ENCODE measurements at regions not wholly inside any gene's neighbourhood (a gene's known extent, or its start where the extent isn't known, plus 50 kb on each side); places are given as distances from the start of the nearest gene placed in this dataset.
"Not testable (repeated sequence)": the region's sequence is repeated elsewhere in the genome, so short reads cannot be mapped to it uniquely, and the experiment has no call there.

DNA sequence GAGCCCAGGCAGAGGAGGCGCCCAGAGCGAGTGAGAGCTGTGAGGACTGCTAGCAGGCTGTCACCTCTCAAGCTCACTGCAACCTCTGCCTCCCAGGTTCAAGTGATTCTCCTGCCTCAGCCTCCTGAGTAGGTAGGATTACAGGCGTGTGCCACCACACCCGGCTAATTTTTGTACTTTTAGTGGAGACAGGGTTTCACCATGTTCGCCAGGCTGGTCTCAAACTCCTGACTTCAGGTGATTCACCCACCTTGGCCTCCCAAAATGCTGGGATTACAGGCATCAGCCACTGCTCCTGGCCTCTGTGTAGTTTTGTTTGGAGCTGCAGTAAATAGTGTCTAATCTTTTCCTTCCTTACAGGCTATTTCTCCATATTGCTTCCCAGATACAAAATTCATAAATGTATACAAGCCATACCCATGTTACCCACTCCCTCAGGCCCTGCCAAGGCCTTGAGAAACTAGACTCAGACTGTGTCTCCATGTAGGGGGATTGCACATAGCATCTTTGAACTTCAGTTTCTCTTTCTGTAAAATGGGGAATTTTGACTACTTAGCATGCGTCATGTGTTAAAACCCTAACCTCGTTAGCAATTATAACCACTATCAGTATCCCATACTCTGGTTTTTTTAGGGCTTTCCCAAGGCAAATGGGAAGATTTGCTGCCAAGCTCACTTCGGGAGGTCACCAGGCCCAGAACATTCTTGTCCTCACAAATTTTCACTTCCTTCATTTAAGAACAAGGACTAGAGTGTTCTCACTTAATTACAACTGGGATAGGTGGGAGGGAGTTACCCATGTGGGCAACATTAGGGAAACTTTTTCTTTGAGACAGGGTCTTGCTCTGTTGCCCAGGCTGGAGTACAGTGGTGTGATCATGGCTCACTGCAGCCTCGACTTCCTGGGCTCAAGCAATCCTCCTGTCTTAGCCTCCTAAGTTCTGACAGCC lies 67.3 kb upstream of the DDR1 start:
- Mint-ChIP-seq H3K27me3 (no peaks in the 10 kb centered on the region), H3K36me3 (peaks cover 10% of the 10 kb centered on the region), H3K27ac (peak overlapping the region; percentile 87 to 92), H3K9me3 (no peaks in the 10 kb centered on the region), H3K4me1 (ENCODE audit: low read depth in 2 of 2) (peaks cover 70 to 72% of the 10 kb centered on the region in 2 donors), H3K4me3 (peak overlapping the region; percentile 69)
- peak; percentile 69 for DNase-seq (ENCODE audit: low spot score)
- peak; percentile 84 to 91 for ATAC-seq

DNA sequence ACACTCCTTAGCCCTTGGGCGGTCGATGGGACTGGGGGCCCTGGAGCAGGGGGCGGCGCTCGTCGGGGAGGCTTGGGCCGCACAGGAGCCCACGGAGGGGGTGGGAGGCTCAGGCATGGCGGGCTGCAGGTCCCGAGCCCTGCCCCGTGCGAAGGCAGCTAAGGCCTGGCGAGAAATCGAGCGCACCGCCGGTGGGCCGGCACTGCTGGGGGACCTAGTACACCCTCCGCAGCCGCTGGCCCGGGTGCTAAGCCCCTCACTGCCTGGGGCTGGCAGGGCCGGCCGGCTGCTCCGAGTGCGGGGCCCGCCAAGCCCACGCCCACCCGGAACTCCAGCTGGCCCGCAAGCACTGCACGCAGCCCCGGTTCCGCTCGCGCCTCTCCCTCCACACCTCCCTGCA lies 68.0 kb upstream of the DDR1 start:
- H3K27me3 Mint-ChIP-seq; H3K27ac Mint-ChIP-seq; ATAC-seq; H3K9me3 Mint-ChIP-seq; DNase-seq (ENCODE audit: low spot score); H3K4me3 Mint-ChIP-seq; H3K36me3 Mint-ChIP-seq: not testable (repeated sequence)
- peaks cover 65 to 66% of the 10 kb centered on the region in 2 donors for H3K4me1 Mint-ChIP-seq (ENCODE audit: low read depth in 2 of 2)

DNA sequence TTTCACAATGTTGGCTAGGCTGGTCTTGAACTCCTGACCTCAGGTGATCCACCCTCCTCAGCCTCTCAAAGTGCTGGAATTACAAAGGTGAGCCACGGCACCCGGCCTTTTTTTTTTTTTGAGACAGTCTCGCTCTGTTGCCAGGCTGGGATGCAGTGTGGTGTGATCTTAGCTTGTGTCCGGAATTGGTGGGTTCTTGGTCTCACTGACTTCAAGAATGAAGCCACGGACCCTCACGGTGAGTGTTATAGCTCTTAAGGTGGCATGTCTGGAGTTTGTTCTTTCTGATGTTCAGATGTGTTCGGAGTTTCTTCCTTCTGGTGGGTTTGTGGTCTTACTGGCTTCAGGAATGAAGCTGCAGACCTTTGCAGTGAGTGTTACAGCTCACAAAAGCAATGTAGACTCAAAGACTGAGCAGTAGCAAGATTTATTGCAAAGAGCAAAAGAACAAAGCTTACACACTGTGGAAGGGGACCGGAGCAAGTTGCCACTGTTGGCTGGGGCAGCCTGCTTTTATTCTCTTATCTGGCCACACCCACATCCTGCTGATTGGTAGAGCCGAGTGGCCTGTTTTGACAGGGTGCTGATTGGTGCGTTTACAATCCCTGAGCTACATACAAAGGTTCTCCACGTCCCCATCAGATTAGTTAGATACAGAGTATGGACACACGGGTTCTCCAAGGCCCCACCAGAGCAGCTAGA lies 69.1 kb upstream of the DDR1 start:
- H3K4me1 Mint-ChIP-seq (ENCODE audit: low read depth in 2 of 2) = peaks cover 68 to 73% of the 10 kb centered on the region in 2 donors
- not testable (repeated sequence) for H3K9me3 Mint-ChIP-seq; ATAC-seq; DNase-seq (ENCODE audit: low spot score); H3K36me3 Mint-ChIP-seq; H3K27me3 Mint-ChIP-seq
- H3K27ac Mint-ChIP-seq = peak overlapping the region; percentile 68 to 89
- H3K4me3 Mint-ChIP-seq = peak overlapping the region; percentile 66

DNA sequence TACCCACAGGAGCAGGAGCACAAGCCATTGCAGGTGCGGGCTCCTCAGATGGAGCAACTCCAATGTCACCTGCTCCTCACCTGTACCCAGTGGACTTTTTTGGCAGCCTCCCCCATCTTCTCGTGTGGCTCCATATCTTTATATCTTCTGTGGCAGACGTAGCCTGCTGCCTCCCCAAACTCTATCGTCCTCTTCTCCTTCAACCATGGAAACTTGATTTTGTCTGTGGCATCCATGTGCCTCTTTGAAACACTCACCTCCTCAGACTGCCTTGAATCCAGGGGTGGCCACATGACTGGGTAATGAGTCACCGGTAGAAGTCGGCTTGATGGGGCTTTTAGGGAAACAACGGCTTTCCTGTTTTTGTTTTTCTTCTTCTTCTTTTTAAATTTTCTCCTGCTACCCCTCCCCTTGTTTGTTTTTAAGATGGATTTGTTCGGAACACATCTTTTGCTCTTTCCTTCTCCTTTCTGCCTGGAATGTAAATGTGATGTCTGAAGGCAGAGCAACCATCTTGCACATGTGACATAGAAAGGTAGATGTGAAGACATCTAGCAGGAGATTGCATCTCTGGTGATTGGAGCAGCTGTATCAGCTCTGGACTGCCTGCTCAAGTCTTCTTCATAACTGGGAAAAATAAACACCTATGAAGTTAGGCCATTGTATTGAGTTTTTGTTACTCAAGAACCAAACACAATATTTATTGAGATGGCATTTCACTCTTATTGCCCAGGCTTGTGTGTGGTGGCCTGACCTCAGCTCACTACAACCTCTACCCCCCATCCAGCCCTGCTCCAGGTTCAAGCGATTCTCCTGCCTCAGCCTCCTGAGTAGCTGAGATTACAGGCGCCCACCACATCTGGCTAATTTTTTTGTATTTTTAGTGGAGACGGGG lies 69.9 kb upstream of the DDR1 start:
- Mint-ChIP-seq H3K4me1 (ENCODE audit: low read depth in 2 of 2) (peaks cover 60 to 65% of the 10 kb centered on the region in 2 donors), H3K36me3 (peaks cover 10% of the 10 kb centered on the region), H3K9me3 (no peaks in the 10 kb centered on the region), H3K27me3 (no peaks in the 10 kb centered on the region), H3K27ac (peak overlapping the region; percentile 68 to 89), H3K4me3 (peak overlapping the region; percentile 41)
- DNase-seq (ENCODE audit: low spot score) = no peak
- ATAC-seq = peak; percentile 55 to 59

DNA sequence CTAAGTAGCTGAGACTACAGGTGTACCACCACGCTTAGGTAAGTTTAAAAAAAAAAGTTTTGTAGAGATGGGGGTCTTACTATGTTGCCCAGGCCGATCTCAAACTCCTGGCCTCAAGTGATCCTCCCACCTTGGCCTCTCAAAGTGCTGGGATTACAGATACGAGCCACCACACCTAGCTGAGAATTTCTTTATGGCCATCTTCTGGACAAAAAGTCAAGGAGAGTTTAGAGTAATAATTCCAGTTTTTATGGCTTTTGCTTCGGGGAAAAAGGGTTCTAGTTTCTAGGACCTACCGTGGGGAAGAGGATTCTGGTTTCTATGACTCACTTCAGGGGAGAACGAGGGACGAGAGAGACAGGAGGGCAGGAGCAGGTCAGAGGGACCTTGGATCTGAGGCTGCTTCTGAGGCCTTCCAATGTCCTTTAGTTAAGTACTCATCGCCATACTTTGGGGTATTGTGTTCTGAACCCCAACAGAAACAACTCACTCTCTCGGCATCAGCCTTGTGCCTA lies 69.3 kb upstream of the IER3 start:
- Mint-ChIP-seq H3K4me3 (peak overlapping the region; percentile 52), H3K36me3 (peaks cover 9% of the 10 kb centered on the region), H3K27me3 (no peaks in the 10 kb centered on the region), H3K27ac (peak overlapping the region; percentile 68 to 89), H3K9me3 (no peaks in the 10 kb centered on the region), H3K4me1 (ENCODE audit: low read depth in 2 of 2) (peaks cover 54 to 59% of the 10 kb centered on the region in 2 donors)
- no peak for DNase-seq (ENCODE audit: low spot score)
- ATAC-seq = no peak

DNA sequence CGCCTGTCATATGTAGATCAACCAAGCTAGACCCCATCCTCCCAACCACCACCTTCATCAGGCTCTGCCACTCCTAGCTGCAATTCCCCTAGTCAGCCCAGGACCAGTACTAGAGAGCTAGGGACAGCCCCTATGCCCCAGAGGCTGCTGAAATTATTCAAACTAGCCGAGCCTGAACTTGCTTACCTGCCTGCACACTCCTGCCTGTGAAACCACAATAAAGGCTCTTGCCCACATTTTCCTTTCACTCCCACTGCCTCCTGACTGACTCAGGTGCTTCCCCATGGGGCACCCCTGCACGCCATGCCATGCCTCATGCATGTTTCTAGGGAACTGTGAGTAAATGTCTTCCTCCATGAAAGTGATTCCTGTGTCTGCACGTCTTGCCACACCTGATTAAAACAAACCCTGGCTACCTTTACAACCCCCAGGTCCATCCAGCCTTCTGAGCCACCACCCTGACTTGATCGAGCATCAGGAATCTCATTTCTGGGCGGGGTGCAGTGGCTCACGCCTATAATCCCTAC lies 66.5 kb upstream of the IER3 start:
- Mint-ChIP-seq H3K4me3 (peak overlapping the region; percentile 40), H3K27me3 (no peaks in the 10 kb centered on the region), H3K36me3 (peaks cover 5% of the 10 kb centered on the region), H3K9me3 (no peaks in the 10 kb centered on the region), H3K27ac (peak overlapping the region in 1 of 2 donors; percentile 89), H3K4me1 (ENCODE audit: low read depth in 2 of 2) (peaks cover 40 to 41% of the 10 kb centered on the region in 2 donors)
- ATAC-seq = peak; percentile 48 to 67
- no peak for DNase-seq (ENCODE audit: low spot score)

DNA sequence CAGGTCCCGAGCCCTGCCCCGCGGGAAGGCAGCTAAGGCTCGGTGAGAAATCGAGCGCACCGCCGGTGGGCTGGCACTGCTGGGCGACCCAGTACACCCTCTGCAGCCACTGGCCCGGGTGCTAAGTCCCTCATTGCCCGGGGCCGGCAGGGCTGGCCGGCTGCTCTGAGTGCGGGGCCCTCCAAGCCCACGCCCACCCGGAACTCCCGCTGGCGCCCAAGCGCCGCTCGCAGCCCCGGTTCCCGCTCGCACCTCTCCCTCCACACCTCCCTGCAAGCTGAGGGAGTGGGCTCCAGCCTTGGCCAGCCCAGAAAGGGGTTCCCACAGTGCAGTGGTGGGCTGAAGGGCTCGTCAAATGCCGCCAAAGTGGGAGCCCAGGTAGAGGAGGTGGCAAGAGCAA lies 63.2 kb upstream of the IER3 start:
- H3K9me3 Mint-ChIP-seq; H3K27ac Mint-ChIP-seq; DNase-seq (ENCODE audit: low spot score); ATAC-seq; H3K36me3 Mint-ChIP-seq; H3K4me3 Mint-ChIP-seq; H3K27me3 Mint-ChIP-seq: not testable (repeated sequence)
- peaks cover 13 to 38% of the 10 kb centered on the region in 2 donors for H3K4me1 Mint-ChIP-seq (ENCODE audit: low read depth in 2 of 2)

DNA sequence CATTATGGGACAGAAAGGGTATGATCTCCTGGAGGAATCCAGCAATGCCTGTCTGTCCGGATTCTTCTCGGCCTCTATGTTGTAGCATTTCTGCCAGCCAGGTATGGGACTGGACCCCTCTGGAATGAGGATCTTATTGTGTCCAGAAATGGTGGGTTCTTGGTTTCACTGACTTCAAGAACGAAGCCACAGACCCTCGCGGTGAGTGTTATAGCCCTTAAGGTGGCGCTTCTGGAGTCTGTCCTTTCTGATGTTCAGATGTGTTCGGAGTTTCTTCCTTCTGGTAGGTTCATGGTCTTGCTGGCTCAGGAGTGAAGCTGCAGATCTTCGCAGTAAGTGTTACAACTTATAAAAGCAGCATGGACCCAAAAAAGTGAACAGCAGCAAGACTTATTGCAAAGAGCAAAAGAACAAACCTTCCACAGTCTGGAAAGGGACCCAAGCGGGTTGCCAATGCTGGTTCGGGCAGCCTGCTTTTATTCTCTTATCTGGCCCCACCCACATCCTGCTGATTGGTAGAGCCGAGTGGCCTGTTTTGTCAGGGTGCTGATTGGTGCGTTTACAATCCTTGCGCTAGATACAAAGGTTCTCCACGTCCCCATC lies 62.3 kb upstream of the IER3 start:
- H3K4me1 Mint-ChIP-seq (ENCODE audit: low read depth in 2 of 2) = peaks cover 17 to 37% of the 10 kb centered on the region in 2 donors
- H3K36me3 Mint-ChIP-seq = no peaks in the 10 kb centered on the region
- DNase-seq (ENCODE audit: low spot score) (no peak), ATAC-seq (no peak)
- no peak overlapping the region for H3K4me3 Mint-ChIP-seq
- H3K27me3 Mint-ChIP-seq = peaks cover 0 to 2% of the 10 kb centered on the region in 2 donors
- H3K27ac Mint-ChIP-seq = no peak overlapping the region
- no peaks in the 10 kb centered on the region for H3K9me3 Mint-ChIP-seq

DNA sequence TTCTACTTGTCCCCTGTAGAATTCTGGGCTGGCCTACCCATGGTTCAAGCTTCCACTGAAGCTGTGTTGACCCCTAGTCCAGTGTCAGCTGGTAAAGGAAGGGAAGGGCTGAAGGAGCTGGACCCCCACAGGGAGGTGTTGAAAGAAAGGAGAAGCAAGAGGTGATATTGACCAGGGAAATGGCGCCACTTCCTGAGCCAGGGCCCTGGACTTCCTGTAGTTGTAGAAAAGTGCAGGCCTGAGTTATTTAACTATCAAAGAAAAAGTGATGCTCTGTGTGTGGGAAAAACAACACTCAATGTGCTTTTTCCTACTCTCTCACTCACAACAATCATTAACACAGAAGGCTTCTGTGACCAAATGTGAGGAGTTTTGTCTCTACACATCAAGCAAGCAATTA lies 60.0 kb upstream of the IER3 start:
- peak overlapping the region in 1 of 2 donors; percentile 72 for H3K27ac Mint-ChIP-seq
- H3K9me3 Mint-ChIP-seq = no peaks in the 10 kb centered on the region
- no peak overlapping the region for H3K4me3 Mint-ChIP-seq
- H3K4me1 Mint-ChIP-seq (ENCODE audit: low read depth in 2 of 2) = peaks cover 4 to 30% of the 10 kb centered on the region in 2 donors
- DNase-seq (ENCODE audit: low spot score) (no peak), ATAC-seq (no peak)
- peaks cover 0 to 2% of the 10 kb centered on the region in 2 donors for H3K27me3 Mint-ChIP-seq
- H3K36me3 Mint-ChIP-seq = no peaks in the 10 kb centered on the region

DNA sequence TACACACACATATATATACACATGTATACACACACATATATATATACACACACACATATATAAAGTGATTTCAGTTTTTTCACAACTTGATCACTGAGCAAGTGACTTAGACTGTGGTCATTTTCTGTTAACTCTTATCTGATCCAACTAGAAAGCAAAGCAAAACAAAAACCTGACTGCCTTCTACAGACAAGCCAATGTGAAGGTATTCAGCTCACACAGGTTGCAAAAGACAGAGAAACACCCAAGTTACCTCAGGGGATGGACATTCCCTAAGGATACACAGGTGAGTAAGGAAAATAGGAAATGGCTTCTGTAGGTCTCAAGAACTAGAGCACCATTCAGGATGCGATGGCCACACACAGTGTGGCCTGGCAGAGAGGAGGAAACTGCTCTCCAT lies 58.4 kb upstream of the IER3 start:
- Mint-ChIP-seq H3K27me3 (peaks cover 0 to 2% of the 10 kb centered on the region in 2 donors), H3K4me3 (no peak overlapping the region), H3K9me3 (no peaks in the 10 kb centered on the region), H3K4me1 (ENCODE audit: low read depth in 2 of 2) (peaks cover 4 to 27% of the 10 kb centered on the region in 2 donors), H3K27ac (peak overlapping the region in 1 of 2 donors; percentile 81), H3K36me3 (no peaks in the 10 kb centered on the region)
- DNase-seq (ENCODE audit: low spot score) (no peak), ATAC-seq (no peak)

DNA sequence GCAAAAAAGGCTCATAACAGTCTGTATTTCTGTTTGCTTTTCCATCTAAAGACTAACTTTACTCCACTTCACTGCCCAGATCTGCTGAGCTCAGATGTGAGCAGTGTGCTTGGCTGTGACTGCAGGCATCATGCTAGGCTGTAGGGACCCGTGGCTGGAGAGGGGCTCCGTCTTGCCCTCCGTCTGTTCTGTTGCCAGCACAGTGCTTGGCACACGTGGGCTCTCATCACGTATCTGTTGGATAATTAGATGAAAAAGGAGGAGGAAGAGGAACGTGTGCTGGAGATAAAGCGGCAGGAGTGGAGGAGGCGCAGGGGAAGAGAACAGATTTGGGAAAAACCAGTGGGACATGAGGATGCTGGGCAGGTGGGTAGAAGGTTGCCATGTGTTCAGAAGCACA lies 57.6 kb upstream of the IER3 start:
- DNase-seq (ENCODE audit: low spot score) = no peak
- Mint-ChIP-seq H3K36me3 (no peaks in the 10 kb centered on the region), H3K9me3 (no peaks in the 10 kb centered on the region), H3K27me3 (peaks cover 0 to 2% of the 10 kb centered on the region in 2 donors), H3K27ac (peak overlapping the region in 1 of 2 donors; percentile 81), H3K4me1 (ENCODE audit: low read depth in 2 of 2) (peaks cover 4 to 27% of the 10 kb centered on the region in 2 donors), H3K4me3 (no peak overlapping the region)
- no peak for ATAC-seq

DNA sequence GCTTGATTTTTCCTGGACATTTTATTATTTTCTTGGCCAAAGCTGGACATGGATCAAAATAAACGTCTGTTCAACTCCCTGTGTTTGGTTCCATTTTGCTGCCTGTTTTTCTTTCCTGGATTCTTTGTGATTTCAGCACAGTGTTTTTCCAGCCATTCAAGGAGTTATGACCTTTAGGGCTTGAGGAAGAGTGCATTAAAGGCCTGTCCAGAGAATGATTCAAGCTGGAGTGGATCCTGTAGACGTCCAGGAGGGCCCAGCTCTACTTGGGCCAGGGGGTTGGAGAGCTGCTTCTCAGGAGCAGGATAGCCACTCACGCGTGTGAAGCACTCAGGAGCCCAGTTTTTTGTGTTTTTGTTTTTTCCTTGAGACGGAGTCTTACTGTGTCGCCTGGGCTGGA lies 56.5 kb upstream of the IER3 start:
- no peak overlapping the region for H3K4me3 Mint-ChIP-seq

More for the DNA sequence above, 56.5 kb upstream of the IER3 start:
- DNase-seq (ENCODE audit: low spot score) = no peak
- no peak overlapping the region for H3K27ac Mint-ChIP-seq
- peaks cover 4 to 26% of the 10 kb centered on the region in 2 donors for H3K4me1 Mint-ChIP-seq (ENCODE audit: low read depth in 2 of 2)
- peaks cover 0 to 2% of the 10 kb centered on the region in 2 donors for H3K27me3 Mint-ChIP-seq
- H3K36me3 Mint-ChIP-seq = no peaks in the 10 kb centered on the region
- no peaks in the 10 kb centered on the region for H3K9me3 Mint-ChIP-seq
- ATAC-seq = no peak
